Testis (tissue), 2 donors: ENCODE measurements at regions not wholly inside any gene's neighbourhood (a gene's known extent, or its start where the extent isn't known, plus 50 kb on each side); places are given as distances from the start of the nearest gene placed in this dataset.
"Not testable (repeated sequence)": the region's sequence is repeated elsewhere in the genome, so short reads cannot be mapped to it uniquely, and the experiment has no call there.

Experiments used
- POLR2A ChIP-seq: fragments of 450-650 bp; IDR thresholded peaks from one replicate; pipeline ENCODE4 v1.6.1; 2017; ENCODE audit warnings: antibody characterized with exemption, mild to moderate bottlenecking, moderate library complexity
- TF ChIP-seq, protein P1 (sequence below), 3 experiments: fragments of 450-650 bp in 2 of 3; fragments of 200-600 bp in 1 of 3; sonication (generic) in 1 of 3; IDR thresholded peaks; one replicate each; pipeline ENCODE4 v1.5.1; 2016 to 2019; ENCODE audit warnings: antibody characterized with exemption in 3 of 3, mild to moderate bottlenecking in 2 of 3, moderate library complexity in 1 of 3

DNA sequence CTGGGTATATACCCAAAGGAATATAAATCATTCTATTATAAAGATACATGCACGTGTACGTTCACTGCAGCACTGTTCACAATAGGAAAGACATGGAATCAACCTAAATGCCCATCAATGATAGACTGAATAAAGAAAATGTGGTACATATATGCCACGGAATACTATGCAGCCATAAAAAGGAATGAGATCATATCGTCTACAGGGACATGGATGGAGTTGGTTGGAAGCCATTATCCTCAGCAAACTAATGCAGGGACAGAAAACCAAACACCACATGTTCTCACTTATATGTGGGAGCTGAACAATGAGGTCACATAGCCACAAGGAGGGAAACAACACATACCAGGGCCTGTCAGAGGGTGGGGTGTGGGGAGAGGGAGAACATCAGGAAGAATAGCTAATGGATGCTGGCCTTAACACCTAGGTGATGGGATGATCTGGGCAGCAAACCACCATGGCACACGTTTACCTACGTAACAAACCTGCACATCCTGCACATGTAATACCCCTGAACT, 77.8 kb downstream of the CAMK2N1 start:
- TF ChIP-seq, protein P1, sequence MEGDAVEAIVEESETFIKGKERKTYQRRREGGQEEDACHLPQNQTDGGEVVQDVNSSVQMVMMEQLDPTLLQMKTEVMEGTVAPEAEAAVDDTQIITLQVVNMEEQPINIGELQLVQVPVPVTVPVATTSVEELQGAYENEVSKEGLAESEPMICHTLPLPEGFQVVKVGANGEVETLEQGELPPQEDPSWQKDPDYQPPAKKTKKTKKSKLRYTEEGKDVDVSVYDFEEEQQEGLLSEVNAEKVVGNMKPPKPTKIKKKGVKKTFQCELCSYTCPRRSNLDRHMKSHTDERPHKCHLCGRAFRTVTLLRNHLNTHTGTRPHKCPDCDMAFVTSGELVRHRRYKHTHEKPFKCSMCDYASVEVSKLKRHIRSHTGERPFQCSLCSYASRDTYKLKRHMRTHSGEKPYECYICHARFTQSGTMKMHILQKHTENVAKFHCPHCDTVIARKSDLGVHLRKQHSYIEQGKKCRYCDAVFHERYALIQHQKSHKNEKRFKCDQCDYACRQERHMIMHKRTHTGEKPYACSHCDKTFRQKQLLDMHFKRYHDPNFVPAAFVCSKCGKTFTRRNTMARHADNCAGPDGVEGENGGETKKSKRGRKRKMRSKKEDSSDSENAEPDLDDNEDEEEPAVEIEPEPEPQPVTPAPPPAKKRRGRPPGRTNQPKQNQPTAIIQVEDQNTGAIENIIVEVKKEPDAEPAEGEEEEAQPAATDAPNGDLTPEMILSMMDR (IDR thresholded peaks at IDR 0.05), result not testable (repeated sequence)
- not testable (repeated sequence) for TF ChIP-seq POLR2A
